GM21423 (cell line): ENCODE measurements at regions not wholly inside any gene's neighbourhood (a gene's known extent, or its start where the extent isn't known, plus 50 kb on each side); places are given as distances from the start of the nearest gene placed in this dataset.
"Not testable (repeated sequence)": the region's sequence is repeated elsewhere in the genome, so short reads cannot be mapped to it uniquely, and the experiment has no call there.

Source experiments
- ATAC-seq: cut with Tn5 transposase; IDR thresholded peaks from one replicate; pipeline ENCODE4 v1.9.1; 2021; ENCODE audit warnings: mild to moderate bottlenecking, moderate library complexity; ENCODE audit not compliant: unreplicated experiment

DNA sequence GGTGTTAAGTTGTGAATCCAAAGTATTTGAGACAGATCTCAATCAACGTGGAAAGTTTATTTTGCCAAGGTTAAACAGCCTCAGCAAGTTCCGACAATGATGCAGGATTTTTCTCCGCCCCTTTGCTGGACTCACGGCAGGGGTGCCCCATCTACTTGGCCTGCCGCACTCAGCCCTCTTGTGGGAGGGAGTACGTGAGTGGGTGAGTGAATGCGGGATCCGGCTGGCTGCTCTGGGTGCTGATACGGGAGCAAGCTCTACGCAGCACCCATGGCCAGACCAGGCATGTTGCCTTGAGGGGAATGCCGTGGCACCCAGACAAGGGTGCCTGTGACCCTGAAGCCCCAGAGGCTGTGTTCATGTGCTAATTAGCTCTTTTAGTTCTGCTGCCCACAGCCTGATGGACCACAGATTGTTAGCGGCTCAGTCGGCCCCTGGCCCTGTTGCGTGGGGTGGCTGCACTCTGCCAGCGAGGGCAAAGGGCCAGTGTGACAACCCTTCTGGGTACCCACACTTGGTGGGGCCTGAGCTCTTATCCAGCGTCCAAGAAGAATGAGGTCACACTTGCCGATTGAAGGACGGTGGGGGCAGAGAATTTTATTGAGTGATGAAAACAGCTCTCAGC is 81.2 kb upstream of the FAM153A start:
- not testable (repeated sequence) for ATAC-seq

DNA sequence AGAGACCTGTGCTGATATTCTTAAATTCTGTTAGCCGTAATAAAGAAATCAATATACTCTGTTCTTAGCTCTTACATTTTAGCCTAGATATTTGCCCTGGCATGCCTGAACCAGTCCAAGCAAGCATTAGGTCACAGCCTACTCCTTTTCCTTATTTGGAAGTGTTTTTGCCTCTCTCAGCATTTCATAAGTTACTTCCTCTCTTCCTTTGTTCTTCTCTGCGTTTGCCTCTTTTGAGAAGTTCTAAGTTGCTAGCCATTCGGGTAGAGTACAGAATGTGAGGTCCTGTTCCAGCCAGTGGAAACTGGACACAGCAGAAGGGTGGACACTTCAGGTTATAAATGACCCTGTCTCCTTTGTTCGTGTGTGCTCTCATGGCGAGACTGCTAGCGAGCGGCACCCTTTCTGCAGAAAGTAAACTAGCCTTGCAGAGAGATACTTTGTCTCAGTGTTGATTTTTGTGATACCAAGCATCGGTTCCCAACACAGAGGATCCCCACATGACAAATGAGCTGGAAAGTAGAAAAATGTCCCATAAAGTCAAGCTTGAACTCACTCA is 75.0 kb upstream of the FAM153A start:
- ATAC-seq, result not testable (repeated sequence)

DNA sequence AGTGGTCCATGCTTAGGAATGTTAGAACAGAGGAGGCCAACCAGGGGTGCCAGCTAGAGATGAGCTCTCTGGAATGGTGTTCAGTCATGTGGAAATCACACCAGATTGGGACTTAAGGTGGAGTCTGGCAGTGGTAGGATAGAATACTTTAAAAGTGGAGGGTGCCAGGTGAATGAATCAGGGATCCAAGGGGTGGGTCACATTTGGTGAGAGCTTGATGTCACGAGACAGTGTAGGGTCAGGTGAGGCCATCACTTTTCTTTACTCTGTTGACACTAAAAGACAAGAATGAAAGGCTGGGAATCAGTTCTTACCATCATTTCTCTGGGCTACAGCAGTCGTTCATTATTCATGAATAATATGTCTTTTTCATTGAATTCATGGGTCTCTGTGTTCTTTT is 73.8 kb upstream of the FAM153A start:
- not testable (repeated sequence) for ATAC-seq

DNA sequence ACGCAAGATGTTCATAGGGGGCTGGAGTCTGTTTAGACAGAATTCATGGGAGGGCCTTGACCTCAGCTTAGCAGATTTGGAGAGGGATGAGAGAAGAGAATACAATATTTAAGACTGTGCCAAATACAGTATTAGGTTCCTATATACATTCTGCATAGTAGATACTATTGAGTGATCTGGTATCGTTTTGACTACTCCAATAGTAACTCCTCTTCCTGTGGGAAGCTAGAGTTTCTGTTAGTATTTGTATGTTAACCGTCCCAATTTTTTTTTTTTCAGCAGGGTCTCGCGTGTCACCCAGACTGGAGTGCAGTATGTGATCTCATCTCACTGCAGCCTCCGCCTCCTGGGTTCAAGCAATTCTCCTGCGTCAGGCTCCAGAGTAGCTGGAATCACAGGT is 65.2 kb upstream of the FAM153A start:
- not testable (repeated sequence) for ATAC-seq

DNA sequence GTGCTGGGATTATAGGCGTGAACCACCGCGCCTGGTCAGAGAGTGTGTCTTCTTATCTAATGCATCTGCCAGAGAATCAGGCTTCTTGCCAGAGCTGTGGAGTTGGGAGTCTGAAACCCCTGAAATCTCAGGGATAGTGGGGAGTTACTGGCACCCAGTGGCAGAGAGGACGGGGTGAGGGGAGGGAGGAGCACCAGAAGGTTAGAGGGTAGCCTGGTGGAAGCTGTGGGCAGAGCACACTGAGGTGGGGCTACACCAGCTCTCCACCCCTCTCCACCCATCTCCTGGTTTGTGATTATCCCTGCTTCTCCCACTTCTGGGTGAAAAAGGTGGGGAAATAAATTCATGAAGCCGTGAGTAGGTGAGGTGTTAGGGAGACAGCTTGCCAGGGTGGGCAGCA is 63.9 kb upstream of the FAM153A start:
- not testable (repeated sequence) for ATAC-seq

DNA sequence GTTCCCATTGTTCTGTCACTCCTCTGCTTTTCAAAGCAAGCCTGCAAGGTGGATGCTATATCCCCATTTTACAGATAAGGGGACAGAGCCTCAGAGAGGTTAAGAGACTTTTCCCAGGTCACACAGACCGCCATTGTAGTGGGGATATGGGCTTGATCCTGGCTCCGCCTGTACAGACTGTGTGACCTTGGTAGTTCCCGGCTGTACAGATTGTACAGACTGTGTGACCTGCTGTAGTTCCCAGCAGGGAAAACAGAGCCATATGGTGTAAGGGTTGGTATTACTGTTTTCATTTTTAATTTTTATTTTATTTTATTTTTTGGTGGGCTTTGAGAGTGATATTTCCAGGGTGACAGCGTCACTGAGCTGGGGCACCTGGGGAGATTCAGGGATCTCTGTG is 63.2 kb upstream of the FAM153A start:
- not testable (repeated sequence) for ATAC-seq

DNA sequence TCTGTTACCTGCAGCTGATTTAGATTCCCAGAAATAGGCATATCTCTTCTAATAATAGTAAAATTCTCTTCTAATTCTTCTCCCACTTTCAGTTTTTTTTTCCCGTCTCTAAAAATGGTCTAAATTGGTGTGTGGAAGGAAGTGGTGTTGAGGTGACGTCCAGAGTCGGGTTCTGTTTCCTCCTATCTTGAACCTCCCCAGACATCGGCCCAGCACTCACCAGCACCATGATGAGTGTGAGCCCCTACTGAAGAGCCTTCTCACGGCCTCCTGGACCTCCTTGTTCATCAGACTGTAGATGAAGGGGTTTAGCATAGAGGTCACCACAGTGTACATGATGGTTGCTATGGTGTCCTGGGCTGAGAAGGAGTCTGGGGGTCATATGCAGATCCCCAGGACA is 53.5 kb upstream of the FAM153A start:
- not testable (repeated sequence) for ATAC-seq
